ENCODE measurements at regions not wholly inside any gene's neighbourhood (a gene's known extent, or its start where the extent isn't known, plus 50 kb on each side); places are given as distances from the start of the nearest gene placed in this dataset.

DNA sequence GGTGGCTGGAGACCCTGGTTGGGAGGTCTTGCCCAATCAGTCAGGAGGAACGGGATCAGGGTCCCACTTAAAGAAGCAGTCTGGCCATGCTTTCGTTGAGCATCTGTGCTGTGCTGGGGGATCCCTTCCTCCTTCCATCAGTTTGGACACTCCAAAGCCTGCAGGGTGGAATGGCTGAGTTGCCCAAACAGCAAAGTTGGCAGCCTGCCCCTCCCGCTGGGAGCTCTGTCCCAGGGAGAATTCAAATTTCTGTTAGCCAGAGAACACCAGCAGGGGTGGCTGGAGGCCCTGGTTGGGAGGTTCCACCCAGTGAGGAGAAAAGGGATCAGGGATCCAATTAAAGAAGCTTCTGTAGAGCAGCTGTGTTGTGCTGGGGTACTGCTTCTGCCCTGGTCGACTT, 96.9 kb upstream of the CTAGE1 start:
- no peak overlapping the region for H2AK5ac ChIP-seq (ENCODE audit: low read depth, low read length)
- no peak overlapping the region for H3K4me3 ChIP-seq (ENCODE audit: low read length in 2 of 2)
- no peak overlapping the region for H2BK12ac ChIP-seq (ENCODE audit: low read length)
- no peak overlapping the region for H4K91ac ChIP-seq (ENCODE audit: low read depth, low read length, poor library complexity)
- no CpG with 5 or more reads among the region's 4 CpGs for WGBS, 2 donors (ENCODE audit: extremely low coverage in 2 of 2, insufficient read length in 2 of 2, insufficient replicate concordance in 1 of 2)
- H3K23ac ChIP-seq (ENCODE audit: low read depth, low read length, poor library complexity): no peak overlapping the region
- no peaks in the 10 kb centered on the region for H3K36me3 ChIP-seq (replicated peaks in 1 of 2; ENCODE audit: control insufficient read depth in 2 of 2, insufficient read depth in 2 of 2, low read length in 2 of 2)
- no peak overlapping the region for H2BK15ac ChIP-seq (ENCODE audit: low read length)
- no peak overlapping the region for H3K14ac ChIP-seq (ENCODE audit: low read length)
- H3K4me1 ChIP-seq (ENCODE audit: control insufficient read depth in 2 of 2, insufficient read depth in 1 of 2, low read depth in 1 of 2, low read length in 2 of 2): no peaks in the 10 kb centered on the region
- no peak overlapping the region for H2BK5ac ChIP-seq (ENCODE audit: low read length)
- H4K8ac ChIP-seq (ENCODE audit: low read depth, low read length): no peak overlapping the region
- H3K9ac ChIP-seq (ENCODE audit: low read depth, low read length, poor library complexity): no peak overlapping the region
- no peaks in the 10 kb centered on the region for H3K27me3 ChIP-seq (ENCODE audit: control insufficient read depth in 3 of 3, insufficient read depth in 3 of 3, low read depth in 1 of 3, low read length in 3 of 3)
- H2BK120ac ChIP-seq (ENCODE audit: low read depth, low read length): no peak overlapping the region
- H3K4ac ChIP-seq (ENCODE audit: low read length): no peak overlapping the region
- DNase-seq (ENCODE audit: low spot score): no peak
- H2AFZ ChIP-seq (ENCODE audit: low read length): no peak overlapping the region
- H3K9me3 ChIP-seq (replicated peaks in 1 of 2; ENCODE audit: control insufficient read depth in 2 of 2, insufficient read depth in 1 of 2, low read depth in 1 of 2, low read length in 2 of 2): peaks cover 0 to 2% of the 10 kb centered on the region in 2 donors
- H3K79me1 ChIP-seq (ENCODE audit: low read depth, low read length): peaks cover 2% of the 10 kb centered on the region
- H3K18ac ChIP-seq (ENCODE audit: low read length): no peak overlapping the region
- H3K27ac ChIP-seq (replicated peaks; ENCODE audit: low read length): no peak overlapping the region
- no peak overlapping the region for H3K4me2 ChIP-seq (ENCODE audit: insufficient read depth, low read length, poor library complexity, severe bottlenecking)

GRCh38 chr18:22515250-22515649, 97.5 kb upstream of the CTAGE1 start:
- H3K4me1 ChIP-seq (ENCODE audit: control insufficient read depth in 2 of 2, insufficient read depth in 1 of 2, low read depth in 1 of 2, low read length in 2 of 2): no peaks in the 10 kb centered on the region
- H2BK120ac ChIP-seq (ENCODE audit: low read depth, low read length): no peak overlapping the region
- no peak overlapping the region for H3K4me3 ChIP-seq (ENCODE audit: low read length in 2 of 2)
- H3K18ac ChIP-seq (ENCODE audit: low read length): no peak overlapping the region
- no peak overlapping the region for H2AFZ ChIP-seq (ENCODE audit: low read length)
- no peaks in the 10 kb centered on the region for H3K27me3 ChIP-seq (ENCODE audit: control insufficient read depth in 3 of 3, insufficient read depth in 3 of 3, low read depth in 1 of 3, low read length in 3 of 3)
- H3K79me1 ChIP-seq (ENCODE audit: low read depth, low read length): peaks cover 2% of the 10 kb centered on the region
- no peak overlapping the region for H3K4ac ChIP-seq (ENCODE audit: low read length)
- H3K14ac ChIP-seq (ENCODE audit: low read length): no peak overlapping the region
- H3K36me3 ChIP-seq (replicated peaks in 1 of 2; ENCODE audit: control insufficient read depth in 2 of 2, insufficient read depth in 2 of 2, low read length in 2 of 2): no peaks in the 10 kb centered on the region
- no peak overlapping the region for H2BK5ac ChIP-seq (ENCODE audit: low read length)
- peak overlapping the region; percentile 56 for H2AK5ac ChIP-seq (ENCODE audit: low read depth, low read length)
- H3K9me3 ChIP-seq (replicated peaks in 1 of 2; ENCODE audit: control insufficient read depth in 2 of 2, insufficient read depth in 1 of 2, low read depth in 1 of 2, low read length in 2 of 2): peaks cover 0 to 2% of the 10 kb centered on the region in 2 donors
- no peak overlapping the region for H3K4me2 ChIP-seq (ENCODE audit: insufficient read depth, low read length, poor library complexity, severe bottlenecking)
- no peak overlapping the region for H4K8ac ChIP-seq (ENCODE audit: low read depth, low read length)
- DNase-seq (ENCODE audit: low spot score): no peak
- no peak overlapping the region for H3K23ac ChIP-seq (ENCODE audit: low read depth, low read length, poor library complexity)
- no peak overlapping the region for H3K27ac ChIP-seq (replicated peaks; ENCODE audit: low read length)
- no peak overlapping the region for H2BK12ac ChIP-seq (ENCODE audit: low read length)
- no peak overlapping the region for H4K91ac ChIP-seq (ENCODE audit: low read depth, low read length, poor library complexity)
- no peak overlapping the region for H2BK15ac ChIP-seq (ENCODE audit: low read length)
- no CpG with 5 or more reads among the region's 9 CpGs for WGBS, 2 donors (ENCODE audit: extremely low coverage in 2 of 2, insufficient read length in 2 of 2, insufficient replicate concordance in 1 of 2)
- no peak overlapping the region for H3K9ac ChIP-seq (ENCODE audit: low read depth, low read length, poor library complexity)

DNA sequence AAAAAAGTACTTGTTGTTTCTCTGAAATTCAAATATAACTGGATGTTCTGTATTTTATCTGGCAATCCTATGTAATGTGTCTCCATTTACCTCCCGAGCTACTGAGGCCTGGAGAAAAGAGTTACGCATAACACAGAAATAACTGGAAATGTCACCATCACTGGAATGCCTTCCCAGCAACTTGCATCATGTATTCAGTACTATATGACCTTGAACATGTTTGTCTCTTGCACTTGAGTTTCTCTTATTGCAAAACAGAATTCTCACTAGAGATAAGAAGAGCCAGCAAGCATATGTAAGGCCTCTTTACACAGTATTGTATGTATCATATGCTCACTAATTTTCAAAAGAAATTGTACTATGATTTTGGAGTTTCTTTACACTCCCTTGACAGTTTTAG, 99.6 kb upstream of the CTAGE1 start:
- no peak overlapping the region for H3K27ac ChIP-seq (replicated peaks; ENCODE audit: low read length)
- WGBS, 2 donors (ENCODE audit: extremely low coverage in 2 of 2, insufficient read length in 2 of 2, insufficient replicate concordance in 1 of 2): no CpG with 5 or more reads among the region's 2 CpGs
- no peaks in the 10 kb centered on the region for H3K27me3 ChIP-seq (ENCODE audit: control insufficient read depth in 3 of 3, insufficient read depth in 3 of 3, low read depth in 1 of 3, low read length in 3 of 3)

DNA sequence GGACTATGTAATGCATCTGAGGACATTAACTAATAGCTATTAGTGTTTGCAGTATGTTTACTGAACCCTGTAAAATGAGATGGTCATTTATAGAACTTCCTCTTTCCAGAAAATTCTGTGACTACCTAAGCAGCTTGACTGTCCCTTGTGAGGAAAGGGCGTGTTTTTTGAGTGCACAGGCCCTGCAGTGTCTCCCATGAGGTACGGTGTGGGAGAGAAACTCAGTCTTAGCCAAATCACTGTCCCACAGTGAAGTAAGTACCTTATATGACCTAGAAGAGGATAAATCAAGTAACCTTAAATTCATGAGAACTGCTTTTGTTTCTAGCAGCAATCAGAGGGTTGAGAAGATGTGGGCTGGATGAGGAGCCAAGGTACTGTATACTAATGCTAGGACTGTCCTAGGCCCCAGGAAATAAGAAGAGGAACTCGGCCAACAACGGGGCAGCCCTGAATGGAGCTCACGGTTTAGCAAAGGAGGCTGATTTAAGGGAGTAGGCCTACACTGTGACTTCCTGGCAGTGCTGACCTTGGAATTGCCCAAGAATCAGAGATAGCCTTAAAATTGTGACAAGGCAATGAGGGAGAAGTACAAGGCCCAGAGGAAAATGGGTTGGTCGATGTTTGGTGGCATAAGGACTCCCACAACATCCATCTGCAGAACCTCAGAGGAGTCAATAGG, 103.5 kb upstream of the CTAGE1 start:
- H3K4me2 ChIP-seq (ENCODE audit: insufficient read depth, low read length, poor library complexity, severe bottlenecking): no peak overlapping the region
- H3K27me3 ChIP-seq (ENCODE audit: control insufficient read depth in 3 of 3, insufficient read depth in 3 of 3, low read depth in 1 of 3, low read length in 3 of 3): no peaks in the 10 kb centered on the region
- no peaks in the 10 kb centered on the region for H3K36me3 ChIP-seq (replicated peaks in 1 of 2; ENCODE audit: control insufficient read depth in 2 of 2, insufficient read depth in 2 of 2, low read length in 2 of 2)
- WGBS, 2 donors (ENCODE audit: extremely low coverage in 2 of 2, insufficient read length in 2 of 2, insufficient replicate concordance in 1 of 2): no CpG with 5 or more reads among the region's 6 CpGs
- no peak overlapping the region for H2AFZ ChIP-seq (ENCODE audit: low read length)
- H3K27ac ChIP-seq (replicated peaks; ENCODE audit: low read length): no peak overlapping the region
- no peaks in the 10 kb centered on the region for H3K79me1 ChIP-seq (ENCODE audit: low read depth, low read length)
- H4K91ac ChIP-seq (ENCODE audit: low read depth, low read length, poor library complexity): no peak overlapping the region
- no peak overlapping the region for H3K4ac ChIP-seq (ENCODE audit: low read length)
- H2AK5ac ChIP-seq (ENCODE audit: low read depth, low read length): no peak overlapping the region
- H2BK15ac ChIP-seq (ENCODE audit: low read length): no peak overlapping the region
- H3K4me3 ChIP-seq (ENCODE audit: low read length in 2 of 2): no peak overlapping the region
- H2BK12ac ChIP-seq (ENCODE audit: low read length): no peak overlapping the region
- no peak overlapping the region for H3K23ac ChIP-seq (ENCODE audit: low read depth, low read length, poor library complexity)
- H4K8ac ChIP-seq (ENCODE audit: low read depth, low read length): no peak overlapping the region
- no peak overlapping the region for H2BK120ac ChIP-seq (ENCODE audit: low read depth, low read length)
- H3K9me3 ChIP-seq (replicated peaks in 1 of 2; ENCODE audit: control insufficient read depth in 2 of 2, insufficient read depth in 1 of 2, low read depth in 1 of 2, low read length in 2 of 2): no peaks in the 10 kb centered on the region
- H2BK5ac ChIP-seq (ENCODE audit: low read length): no peak overlapping the region
- H3K14ac ChIP-seq (ENCODE audit: low read length): no peak overlapping the region
- no peak for DNase-seq (ENCODE audit: low spot score)
- peaks cover 0 to 12% of the 10 kb centered on the region in 2 donors for H3K4me1 ChIP-seq (ENCODE audit: control insufficient read depth in 2 of 2, insufficient read depth in 1 of 2, low read depth in 1 of 2, low read length in 2 of 2)
- no peak overlapping the region for H3K18ac ChIP-seq (ENCODE audit: low read length)
- no peak overlapping the region for H3K9ac ChIP-seq (ENCODE audit: low read depth, low read length, poor library complexity)

More for the DNA sequence above, 99.6 kb upstream of the CTAGE1 start:
- Histone ChIP-seq H3K4ac (ENCODE audit: low read length) (no peak overlapping the region), H3K4me1 (ENCODE audit: control insufficient read depth in 2 of 2, insufficient read depth in 1 of 2, low read depth in 1 of 2, low read length in 2 of 2) (peaks cover 0 to 2% of the 10 kb centered on the region in 2 donors), H4K8ac (ENCODE audit: low read depth, low read length) (no peak overlapping the region), H2AFZ (ENCODE audit: low read length) (no peak overlapping the region), H2BK5ac (ENCODE audit: low read length) (no peak overlapping the region), H3K79me1 (ENCODE audit: low read depth, low read length) (peaks cover 2% of the 10 kb centered on the region), H3K18ac (ENCODE audit: low read length) (no peak overlapping the region), H3K36me3 (replicated peaks in 1 of 2; ENCODE audit: control insufficient read depth in 2 of 2, insufficient read depth in 2 of 2, low read length in 2 of 2) (no peaks in the 10 kb centered on the region), H4K91ac (ENCODE audit: low read depth, low read length, poor library complexity) (no peak overlapping the region), H2BK120ac (ENCODE audit: low read depth, low read length) (no peak overlapping the region), H3K4me3 (ENCODE audit: low read length in 2 of 2) (no peak overlapping the region), H2BK15ac (ENCODE audit: low read length) (no peak overlapping the region), H2BK12ac (ENCODE audit: low read length) (no peak overlapping the region), H3K4me2 (ENCODE audit: insufficient read depth, low read length, poor library complexity, severe bottlenecking) (no peak overlapping the region), H3K14ac (ENCODE audit: low read length) (no peak overlapping the region), H2AK5ac (ENCODE audit: low read depth, low read length) (no peak overlapping the region), H3K23ac (ENCODE audit: low read depth, low read length, poor library complexity) (no peak overlapping the region), H3K9me3 (replicated peaks in 1 of 2; ENCODE audit: control insufficient read depth in 2 of 2, insufficient read depth in 1 of 2, low read depth in 1 of 2, low read length in 2 of 2) (peaks cover 0 to 2% of the 10 kb centered on the region in 2 donors), H3K9ac (ENCODE audit: low read depth, low read length, poor library complexity) (no peak overlapping the region)
- DNase-seq (ENCODE audit: low spot score): no peak

Data from neuronal stem cell (in vitro differentiated cells).